ENCODE measurements at regions not wholly inside any gene's neighbourhood (a gene's known extent, or its start where the extent isn't known, plus 50 kb on each side); places are given as distances from the start of the nearest gene placed in this dataset.
A peak's percentile ranks its signal among the peaks of the same experiment; 100 is the strongest.
"Not testable (repeated sequence)": the region's sequence is repeated elsewhere in the genome, so short reads cannot be mapped to it uniquely, and the experiment has no call there.

GRCh38 chr12:25424211-25424731 lies 128.8 kb downstream of the LMNTD1 start:
- DNase-seq (ENCODE audit: low read depth): no peak

GRCh38 chr12:25423355-25424050 lies 129.6 kb downstream of the LMNTD1 start:
- no peak for DNase-seq (ENCODE audit: low read depth)

- no peak for DNase-seq (ENCODE audit: low read depth)
Observed at GRCh38 chr12:25422241-25422640, 130.8 kb downstream of the LMNTD1 start.

GRCh38 chr12:25421651-25422167 lies 131.4 kb downstream of the LMNTD1 start:
- DNase-seq (ENCODE audit: low read depth): peak; percentile 44

- no peak for DNase-seq (ENCODE audit: low read depth)
Observed at GRCh38 chr12:25420116-25420515, 133.0 kb downstream of the LMNTD1 start.

GRCh38 chr12:25419595-25419994 lies 133.5 kb downstream of the LMNTD1 start:
- DNase-seq (ENCODE audit: low read depth): no peak

GRCh38 chr12:25417071-25417470 lies 136.0 kb downstream of the LMNTD1 start:
- no peak for DNase-seq (ENCODE audit: low read depth)

GRCh38 chr12:25416516-25416915 lies 136.6 kb downstream of the LMNTD1 start:
- no peak for DNase-seq (ENCODE audit: low read depth)

GRCh38 chr12:25415004-25415403 lies 138.1 kb downstream of the LMNTD1 start:
- DNase-seq (ENCODE audit: low read depth): no peak

- no peak for DNase-seq (ENCODE audit: low read depth)
Observed at GRCh38 chr12:25412735-25413134, 140.3 kb downstream of the LMNTD1 start.

GRCh38 chr12:25404955-25405354 lies 148.1 kb downstream of the LMNTD1 start:
- DNase-seq (ENCODE audit: low read depth): no peak

GRCh38 chr12:25401547-25402345 lies 151.0 kb upstream of the KRAS start:
- DNase-seq (ENCODE audit: low read depth): no peak

GRCh38 chr12:25397001-25397400 lies 146.3 kb upstream of the KRAS start:
- no peak for DNase-seq (ENCODE audit: low read depth)

GRCh38 chr12:25395227-25395626 lies 144.5 kb upstream of the KRAS start:
- no peak for DNase-seq (ENCODE audit: low read depth)

GRCh38 chr12:25394775-25395174 lies 144.0 kb upstream of the KRAS start:
- DNase-seq (ENCODE audit: low read depth): not testable (repeated sequence)

- no peak for DNase-seq (ENCODE audit: low read depth)
Observed at GRCh38 chr12:25394025-25394424, 143.3 kb upstream of the KRAS start.

GRCh38 chr12:25391346-25391745 lies 140.6 kb upstream of the KRAS start:
- DNase-seq (ENCODE audit: low read depth): not testable (repeated sequence)

GRCh38 chr12:25388183-25388582 lies 137.5 kb upstream of the KRAS start:
- DNase-seq (ENCODE audit: low read depth): peak; percentile 30

GRCh38 chr12:25387732-25388050 lies 137.0 kb upstream of the KRAS start:
- DNase-seq (ENCODE audit: low read depth): no peak

- DNase-seq (ENCODE audit: low read depth): peak; percentile 91
Observed at GRCh38 chr12:25386831-25387731, 136.4 kb upstream of the KRAS start.

- DNase-seq (ENCODE audit: low read depth): no peak
Observed at GRCh38 chr12:25384893-25385248, 134.1 kb upstream of the KRAS start.
